ENCODE measurements at regions not wholly inside any gene's neighbourhood (a gene's known extent, or its start where the extent isn't known, plus 50 kb on each side); places are given as distances from the start of the nearest gene placed in this dataset.
A peak's percentile ranks its signal among the peaks of the same experiment; 100 is the strongest.

DNA sequence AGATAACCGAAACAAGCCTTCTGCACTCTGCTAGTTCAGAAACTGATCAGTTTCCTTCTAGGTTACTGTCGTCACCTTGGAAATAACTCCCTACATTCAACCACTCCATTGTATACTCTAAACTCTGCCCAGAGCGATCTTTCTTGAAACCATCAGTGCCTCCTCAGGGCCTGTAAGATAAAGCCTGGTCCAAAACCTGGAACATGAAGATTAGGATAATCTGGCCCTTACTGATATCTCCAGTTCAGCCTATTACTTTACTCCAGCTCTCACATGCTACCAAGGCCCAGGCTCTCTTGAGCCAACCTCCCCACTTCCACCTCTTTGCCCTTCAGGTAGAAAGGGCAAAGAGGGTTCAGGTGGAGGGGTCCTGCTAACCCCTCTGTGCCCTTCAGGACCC, 125.3 kb upstream of the RXFP2 start:
- DNase-seq: no peak

GRCh38 chr13:31614704-31615103, 124.6 kb upstream of the RXFP2 start:
- no peak for DNase-seq

GRCh38 chr13:31625115-31625514, 114.2 kb upstream of the RXFP2 start:
- DNase-seq: no peak

DNA sequence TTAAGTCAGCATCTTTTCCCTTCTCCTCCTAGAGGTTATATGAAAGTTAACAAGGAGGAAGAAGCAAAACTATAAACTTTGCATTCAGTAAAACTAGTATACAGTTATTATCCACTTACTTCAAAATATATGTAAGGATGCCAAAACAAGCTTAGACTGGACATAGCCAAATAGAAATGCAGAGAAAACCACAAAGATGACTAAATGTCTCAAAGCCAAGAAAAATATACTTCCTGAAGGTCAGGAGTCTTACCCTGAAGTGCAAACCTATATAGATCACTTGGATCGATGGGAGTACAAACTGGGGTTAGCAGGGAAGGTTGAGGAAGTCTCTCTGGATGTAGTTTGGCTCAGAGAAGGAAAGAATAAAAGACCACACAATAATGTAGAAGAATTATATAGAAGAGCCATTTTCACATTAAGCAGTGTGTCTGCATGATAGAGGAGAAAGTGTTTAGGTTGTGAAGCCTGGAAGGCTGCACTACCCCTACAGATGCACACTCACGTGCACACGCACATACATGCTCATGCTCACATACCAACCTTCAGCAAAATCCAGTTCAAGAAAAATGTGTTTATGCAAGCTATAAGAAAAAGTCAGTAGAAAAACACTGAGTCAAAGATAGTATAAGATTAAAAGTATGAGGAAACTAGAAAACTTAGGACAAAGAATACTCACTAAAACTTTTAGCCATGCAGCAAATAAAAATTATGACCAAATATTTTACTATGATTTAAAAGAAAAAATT, 112.1 kb upstream of the RXFP2 start:
- DNase-seq: no peak

DNA sequence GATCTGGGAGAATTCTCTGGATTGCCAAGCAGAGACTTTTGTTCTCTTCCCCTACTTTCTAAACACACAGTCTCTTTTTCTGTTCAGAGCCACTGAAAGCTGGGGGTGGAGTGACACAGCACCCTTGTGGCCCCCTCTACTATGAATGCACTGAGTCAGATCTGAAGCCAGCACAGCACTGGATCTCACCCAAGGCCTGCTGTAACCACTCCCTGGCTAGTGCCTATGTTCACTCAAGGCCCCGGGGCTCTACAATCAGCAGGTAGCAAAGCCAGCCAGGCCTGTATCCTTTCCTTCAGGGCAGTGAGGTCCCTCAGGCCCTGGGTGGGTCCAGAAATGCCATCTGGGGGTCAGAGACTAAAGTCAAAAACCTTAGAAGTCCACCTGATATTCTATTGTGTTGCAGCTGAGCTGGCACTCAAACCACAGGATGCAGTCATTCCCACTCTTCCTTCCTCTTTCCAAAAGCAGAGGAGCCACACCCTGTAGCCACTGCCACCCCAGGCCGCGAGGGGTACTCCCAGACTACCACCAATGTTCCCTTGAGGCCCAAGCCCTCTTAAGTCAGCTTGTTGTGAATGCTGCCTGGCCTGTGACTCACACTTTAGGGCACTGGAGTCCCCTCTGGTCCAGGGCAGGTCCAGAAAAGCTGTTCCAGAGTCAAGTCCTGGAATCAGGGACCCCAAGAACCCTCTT, 110.1 kb upstream of the RXFP2 start:
- no peak for DNase-seq

DNA sequence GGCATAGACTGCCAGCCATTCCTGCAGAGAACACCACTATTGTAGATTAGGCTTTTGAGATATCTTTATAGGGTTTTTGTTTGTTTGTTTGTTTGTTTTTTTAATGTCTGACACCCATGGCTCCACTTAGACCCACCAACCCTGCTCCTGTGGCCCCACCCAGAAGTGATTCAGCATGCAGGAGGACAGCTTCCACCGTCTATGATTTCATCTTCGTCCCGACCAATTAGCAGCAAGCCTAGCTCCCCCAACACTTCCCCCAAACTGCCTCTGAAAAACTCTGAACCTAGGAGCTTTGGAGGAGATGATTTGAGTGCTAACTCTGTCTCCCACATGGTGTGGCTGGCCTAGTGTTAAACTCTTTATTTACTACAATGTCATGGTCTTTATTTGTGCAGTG, 108.3 kb upstream of the RXFP2 start:
- DNase-seq: no peak

DNA sequence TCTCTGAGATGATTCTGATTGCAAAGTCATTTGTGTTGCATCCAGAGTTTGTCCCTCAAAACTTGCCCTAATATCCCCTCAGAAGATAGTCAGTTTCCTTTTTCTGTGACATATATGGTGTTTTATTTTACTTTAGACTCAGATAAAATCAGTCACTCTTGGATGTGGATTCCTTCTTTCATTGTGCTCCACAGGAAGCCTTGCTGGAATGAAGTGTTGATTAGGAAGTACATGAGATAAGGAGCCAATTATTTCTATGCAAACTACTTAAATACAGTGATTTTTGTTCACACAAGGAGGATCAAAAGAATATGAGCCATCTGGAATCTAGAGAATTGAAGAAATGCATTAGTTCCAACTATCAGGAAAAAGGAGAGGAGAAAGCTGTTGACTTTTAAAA, 107.6 kb upstream of the RXFP2 start:
- no peak for DNase-seq

DNA sequence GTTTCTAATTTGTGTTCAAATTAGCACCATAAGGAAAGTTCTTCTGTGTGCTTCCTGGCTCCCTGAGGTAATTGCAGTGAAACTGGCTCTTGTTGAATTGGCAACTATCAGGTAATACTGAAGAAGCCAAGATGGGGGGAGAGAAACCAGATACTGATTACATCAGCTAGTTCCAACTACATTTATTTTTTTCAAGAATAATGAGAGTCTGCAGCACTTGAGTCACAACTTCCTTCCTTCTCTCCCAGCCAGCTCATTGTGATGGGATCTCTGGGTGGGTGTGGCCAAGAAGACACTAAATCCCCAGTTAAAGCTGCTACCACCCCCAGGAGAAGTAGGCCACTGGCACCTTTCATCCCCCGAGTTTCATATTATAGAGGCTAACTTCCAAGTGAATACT, 100.7 kb upstream of the RXFP2 start:
- peak; percentile 3 to 37 for DNase-seq

GRCh38 chr13:31639443-31640163, 99.7 kb upstream of the RXFP2 start:
- DNase-seq: no peak

- no peak for DNase-seq
Measured at GRCh38 chr13:31649766-31650165, 89.6 kb upstream of the RXFP2 start.

GRCh38 chr13:31653730-31654129, 85.6 kb upstream of the RXFP2 start:
- DNase-seq: no peak

- DNase-seq: no peak
Measured at GRCh38 chr13:31663880-31664585, 75.3 kb upstream of the RXFP2 start.

- no peak for DNase-seq
Measured at GRCh38 chr13:31670831-31671617, 68.3 kb upstream of the RXFP2 start.

DNA sequence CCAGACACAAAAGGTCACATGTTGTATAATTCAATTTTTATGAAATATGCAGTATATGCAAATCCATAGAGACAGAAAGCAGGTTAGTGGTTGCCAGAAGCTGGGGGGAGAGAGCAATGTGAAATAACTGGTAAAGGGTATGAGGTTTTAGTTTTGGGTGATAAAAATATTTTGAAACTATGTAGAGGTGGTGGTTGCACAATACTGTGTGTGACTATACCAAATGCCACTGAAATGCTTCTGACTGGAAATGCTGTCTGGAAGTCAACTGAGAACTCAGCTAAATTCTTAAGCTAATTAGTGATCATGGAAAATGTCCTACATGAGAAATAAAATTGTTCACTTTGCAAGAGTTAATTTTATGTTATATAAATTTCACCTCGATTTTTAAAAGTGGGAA, 65.3 kb upstream of the RXFP2 start:
- DNase-seq: no peak

DNA sequence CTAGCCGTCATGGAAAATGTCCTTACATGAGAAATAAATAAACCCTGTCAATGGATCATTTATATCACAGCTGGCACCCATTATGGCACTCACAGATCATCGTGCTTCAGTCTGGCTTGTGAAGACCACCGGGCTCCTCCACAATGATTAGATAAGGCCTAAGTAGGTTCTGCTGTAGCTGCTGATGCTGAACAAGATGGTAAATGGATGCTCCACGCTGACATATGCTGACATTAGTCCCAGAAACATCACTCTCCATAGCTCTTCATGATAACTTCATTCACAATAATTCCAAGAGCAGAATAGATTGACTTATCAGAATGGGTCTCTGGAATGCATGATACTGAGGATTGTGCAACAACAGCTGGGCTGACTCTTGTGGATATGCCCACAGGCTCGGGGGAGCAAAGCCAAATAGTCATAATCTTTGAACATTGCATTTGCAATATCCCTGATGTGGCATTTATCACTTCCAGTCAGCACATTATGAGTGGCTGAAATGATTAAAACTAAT, 63.8 kb upstream of the RXFP2 start:
- no peak for DNase-seq

- no peak for DNase-seq
Measured at GRCh38 chr13:31681133-31681532, 58.2 kb upstream of the RXFP2 start.

DNA sequence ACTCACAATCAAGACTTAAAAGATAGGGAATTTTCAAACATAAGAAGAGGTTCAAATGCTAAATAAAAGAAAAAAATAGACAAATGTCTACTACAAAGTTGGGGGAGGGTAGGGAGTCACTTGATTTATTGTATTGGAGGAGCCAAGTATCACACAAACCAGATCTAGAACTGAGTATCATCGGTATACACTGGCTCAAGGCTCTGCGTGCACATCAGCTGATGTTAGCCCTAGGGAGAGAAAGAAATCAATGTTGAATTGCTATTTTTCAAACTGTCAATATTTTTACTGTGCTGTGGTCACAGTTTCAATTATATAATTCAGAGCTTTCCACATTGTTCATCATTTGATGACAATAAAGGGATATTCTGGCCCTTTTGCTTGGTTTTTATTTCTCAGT, 54.9 kb upstream of the RXFP2 start:
- DNase-seq: no peak

GRCh38 chr13:31686670-31687425, 52.5 kb upstream of the RXFP2 start:
- DNase-seq: no peak

Measured in SW 1271 (cell line).